ENCODE measurements at regions not wholly inside any gene's neighbourhood (a gene's known extent, or its start where the extent isn't known, plus 50 kb on each side); places are given as distances from the start of the nearest gene placed in this dataset.

DNA sequence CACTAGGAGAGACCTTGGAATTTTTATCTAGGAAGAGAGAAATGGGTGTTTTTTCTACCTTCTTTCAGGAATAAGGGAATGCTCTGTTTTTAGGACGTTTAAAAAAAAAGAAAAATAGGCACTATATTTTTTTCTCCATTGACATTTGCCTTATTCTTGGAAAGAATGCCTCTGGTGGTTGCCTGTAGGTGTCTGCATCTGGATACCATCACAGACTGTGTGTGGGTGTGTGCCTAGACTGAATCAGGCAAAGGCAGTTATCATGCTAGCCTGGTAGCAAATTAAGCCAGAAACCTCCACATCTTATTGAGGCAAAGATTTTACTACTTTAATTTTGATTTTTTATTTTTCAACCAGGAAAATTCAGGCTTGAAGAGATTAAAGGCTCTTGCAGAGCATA, 513.6 kb upstream of the KCNMB2 start:
- H3K4me1 ChIP-seq = no peaks in the 10 kb centered on the region
- intact Hi-C loops (cut with DNase I) = no loop called here
- 50% methylated on average over 1 of the region's 1 CpG for WGBS (ENCODE audit: insufficient coverage, low coverage, low lambda C conversion rate, missing lambda C conversion rate)
- ATAC-seq (no peak), DNase-seq (no peak)
- no peaks in the 10 kb centered on the region for H3K9me3 ChIP-seq
- H3K27ac ChIP-seq = no peak overlapping the region
- no peak overlapping the region for H3K4me3 ChIP-seq
- H3K36me3 ChIP-seq = no peaks in the 10 kb centered on the region
- no peaks in the 10 kb centered on the region for H3K27me3 ChIP-seq
- TF ChIP-seq CTCF (IDR thresholded peaks at IDR 0.05) = no peak
- TF ChIP-seq POLR2A (IDR thresholded peaks at IDR 0.05) = no peak

GRCh38 chr3:178028933-178029332, 507.3 kb upstream of the KCNMB2 start:
- H3K4me3 ChIP-seq = no peak overlapping the region
- DNase-seq (no peak), ATAC-seq (no peak)
- 86% methylated on average over 1 of the region's 1 CpG for WGBS (ENCODE audit: insufficient coverage, low coverage, low lambda C conversion rate, missing lambda C conversion rate)
- H3K36me3 ChIP-seq = no peaks in the 10 kb centered on the region
- H3K4me1 ChIP-seq = no peaks in the 10 kb centered on the region
- intact Hi-C loops (cut with DNase I) = no loop called here
- H3K27ac ChIP-seq = no peak overlapping the region
- H3K9me3 ChIP-seq = no peaks in the 10 kb centered on the region
- TF ChIP-seq CTCF (IDR thresholded peaks at IDR 0.05) (no peak), POLR2A (IDR thresholded peaks at IDR 0.05) (no peak)
- H3K27me3 ChIP-seq = no peaks in the 10 kb centered on the region

DNA sequence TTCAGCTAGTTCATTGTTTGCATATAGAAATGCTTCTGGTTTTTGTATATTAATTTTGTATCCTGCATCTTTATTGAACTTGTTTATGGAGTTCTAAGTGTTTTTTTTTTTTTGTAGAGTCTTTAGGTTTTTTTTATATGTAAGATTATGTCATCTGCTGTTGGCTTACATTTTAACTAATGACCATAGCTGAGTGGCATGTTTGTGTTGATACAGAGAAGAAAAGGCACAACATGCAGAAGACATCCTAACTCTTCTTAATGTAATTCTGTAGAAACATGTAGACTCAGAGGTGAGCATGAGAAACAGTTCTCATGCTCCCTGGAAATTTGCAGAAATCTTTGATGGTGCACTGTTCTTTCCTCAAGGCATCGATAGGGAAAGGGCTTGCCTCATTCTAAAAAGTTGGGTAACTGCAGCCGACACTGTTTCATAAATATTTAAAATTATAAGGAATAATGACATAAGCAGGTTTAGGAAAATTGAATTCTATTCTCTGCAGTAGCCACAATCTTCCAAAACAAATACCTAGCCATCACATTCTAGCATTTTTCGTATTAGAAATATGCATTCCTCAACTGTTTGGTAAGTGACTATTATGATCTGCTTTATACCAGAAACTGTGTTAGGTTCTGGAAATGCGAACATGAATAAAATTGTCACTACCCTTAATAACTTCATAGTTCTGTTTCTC, 499.6 kb upstream of the KCNMB2 start:
- Histone ChIP-seq H3K4me3 (no peak overlapping the region), H3K4me1 (no peaks in the 10 kb centered on the region), H3K27me3 (no peaks in the 10 kb centered on the region), H3K27ac (no peak overlapping the region), H3K36me3 (no peaks in the 10 kb centered on the region), H3K9me3 (no peaks in the 10 kb centered on the region)
- intact Hi-C loops (cut with DNase I) = no loop called here
- DNase-seq (no peak), ATAC-seq (no peak)
- WGBS (ENCODE audit: insufficient coverage, low coverage, low lambda C conversion rate, missing lambda C conversion rate) = 90% methylated on average over 4 of the region's 4 CpGs
- TF ChIP-seq POLR2A (IDR thresholded peaks at IDR 0.05) (no peak), CTCF (IDR thresholded peaks at IDR 0.05) (no peak)

DNA sequence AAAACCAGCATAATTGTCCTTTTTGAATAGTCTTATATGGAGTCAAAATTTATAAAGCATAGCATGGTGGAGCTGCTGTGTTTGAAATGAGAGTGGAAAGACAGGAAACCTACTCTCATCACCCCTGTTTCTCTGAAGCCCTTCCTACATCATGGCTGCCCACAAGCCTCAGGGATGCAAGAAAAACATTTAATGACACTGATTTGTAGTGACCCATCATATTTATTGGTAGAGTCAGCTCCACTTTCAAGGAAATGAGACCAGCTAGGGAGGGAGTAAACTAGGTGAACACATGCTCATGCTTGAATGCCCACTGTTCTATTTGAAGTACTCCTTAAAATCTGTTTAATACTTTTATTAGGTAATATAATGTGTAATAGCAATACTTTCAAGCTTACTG, 494.3 kb upstream of the KCNMB2 start:
- Histone ChIP-seq H3K9me3 (no peaks in the 10 kb centered on the region), H3K36me3 (no peaks in the 10 kb centered on the region), H3K4me1 (no peaks in the 10 kb centered on the region), H3K27ac (no peak overlapping the region), H3K27me3 (no peaks in the 10 kb centered on the region), H3K4me3 (no peak overlapping the region)
- no peak for TF ChIP-seq CTCF (IDR thresholded peaks at IDR 0.05)
- no peak for TF ChIP-seq POLR2A (IDR thresholded peaks at IDR 0.05)
- ATAC-seq = no peak
- intact Hi-C loops (cut with DNase I) = no loop called here
- no peak for DNase-seq

DNA sequence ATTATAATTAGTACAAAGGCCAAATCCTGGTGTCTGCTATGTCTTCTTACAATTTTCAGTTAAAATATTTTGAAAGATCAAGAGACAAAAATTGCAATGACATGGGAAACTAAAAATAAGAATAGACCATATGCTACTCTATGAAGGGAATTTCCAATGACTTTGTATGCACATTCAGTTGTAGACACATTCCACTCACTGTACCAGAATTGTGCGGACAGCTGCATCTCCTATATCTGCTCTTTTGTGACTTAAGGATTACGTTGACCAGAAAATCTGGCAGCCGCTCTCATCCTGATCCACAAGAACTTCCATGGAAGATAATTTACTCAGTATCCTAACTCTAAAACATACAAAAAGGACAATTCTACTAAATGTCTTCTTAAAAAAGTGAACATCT, 493.9 kb upstream of the KCNMB2 start:
- H3K9me3 ChIP-seq = no peaks in the 10 kb centered on the region
- no peak for TF ChIP-seq POLR2A (IDR thresholded peaks at IDR 0.05)
- TF ChIP-seq CTCF (IDR thresholded peaks at IDR 0.05) = no peak
- DNase-seq = no peak

More for the DNA sequence above, 493.9 kb upstream of the KCNMB2 start:
- H3K27ac ChIP-seq = no peak overlapping the region
- no peaks in the 10 kb centered on the region for H3K4me1 ChIP-seq
- H3K27me3 ChIP-seq = no peaks in the 10 kb centered on the region
- WGBS (ENCODE audit: insufficient coverage, low coverage, low lambda C conversion rate, missing lambda C conversion rate) = 94% methylated on average over 3 of the region's 3 CpGs
- H3K36me3 ChIP-seq = no peaks in the 10 kb centered on the region
- H3K4me3 ChIP-seq = no peak overlapping the region
- intact Hi-C loops (cut with DNase I) = no loop called here
- no peak for ATAC-seq
